DMS 273 (cell line): ENCODE measurements at regions not wholly inside any gene's neighbourhood (a gene's known extent, or its start where the extent isn't known, plus 50 kb on each side); places are given as distances from the start of the nearest gene placed in this dataset.
A peak's percentile ranks its signal among the peaks of the same experiment; 100 is the strongest.

ENCODE experiments used
- DNase-seq: peaks from one replicate; lab custom pipeline; 2025; ENCODE audit not compliant: unreplicated experiment; lab: John Stamatoyannopoulos, UW

DNA sequence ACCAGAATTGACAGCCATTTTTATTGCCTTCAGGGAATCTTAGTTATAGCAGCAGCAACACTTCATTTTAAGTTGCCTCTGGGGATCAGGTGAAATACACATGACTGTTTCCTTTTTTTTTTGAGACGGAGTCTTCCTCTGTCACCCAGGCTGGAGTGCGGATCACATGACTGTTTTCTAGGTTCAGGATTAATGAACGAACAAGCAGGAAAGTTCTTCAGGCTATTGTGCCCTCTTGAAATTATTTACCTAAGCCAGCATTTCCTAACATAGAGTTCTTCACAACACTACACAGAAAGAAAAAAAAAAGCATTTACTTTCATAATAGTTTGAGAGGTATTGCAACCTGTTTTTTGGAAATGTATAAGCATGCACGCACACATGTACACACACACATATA lies 2032.8 kb downstream of the PCDH7 start:
- DNase-seq: no peak

- no peak for DNase-seq
Measured at GRCh38 chr4:32768664-32769389, 2048.7 kb downstream of the PCDH7 start.

DNA sequence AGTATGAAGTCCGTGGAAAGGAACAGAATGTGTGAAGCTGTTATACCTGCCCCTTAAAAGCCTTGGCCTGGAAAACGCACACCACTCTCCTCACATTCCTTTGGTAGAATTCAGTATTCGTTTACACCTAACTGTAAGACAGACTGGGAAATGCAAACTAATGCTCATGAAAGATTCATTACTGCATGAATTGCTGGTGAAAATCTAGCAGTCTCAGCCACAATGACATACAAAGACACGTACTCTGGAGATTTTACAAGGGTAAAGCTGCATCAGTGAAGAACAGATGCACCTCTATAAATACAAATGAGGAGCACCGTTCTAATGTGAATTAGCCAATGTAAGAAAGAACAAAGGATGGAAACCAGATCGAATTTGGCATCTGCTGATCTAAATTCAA lies 2051.3 kb downstream of the PCDH7 start:
- DNase-seq: no peak

- peak; percentile 23 for DNase-seq
Measured at GRCh38 chr4:32775049-32775448, 2054.9 kb downstream of the PCDH7 start.

DNA sequence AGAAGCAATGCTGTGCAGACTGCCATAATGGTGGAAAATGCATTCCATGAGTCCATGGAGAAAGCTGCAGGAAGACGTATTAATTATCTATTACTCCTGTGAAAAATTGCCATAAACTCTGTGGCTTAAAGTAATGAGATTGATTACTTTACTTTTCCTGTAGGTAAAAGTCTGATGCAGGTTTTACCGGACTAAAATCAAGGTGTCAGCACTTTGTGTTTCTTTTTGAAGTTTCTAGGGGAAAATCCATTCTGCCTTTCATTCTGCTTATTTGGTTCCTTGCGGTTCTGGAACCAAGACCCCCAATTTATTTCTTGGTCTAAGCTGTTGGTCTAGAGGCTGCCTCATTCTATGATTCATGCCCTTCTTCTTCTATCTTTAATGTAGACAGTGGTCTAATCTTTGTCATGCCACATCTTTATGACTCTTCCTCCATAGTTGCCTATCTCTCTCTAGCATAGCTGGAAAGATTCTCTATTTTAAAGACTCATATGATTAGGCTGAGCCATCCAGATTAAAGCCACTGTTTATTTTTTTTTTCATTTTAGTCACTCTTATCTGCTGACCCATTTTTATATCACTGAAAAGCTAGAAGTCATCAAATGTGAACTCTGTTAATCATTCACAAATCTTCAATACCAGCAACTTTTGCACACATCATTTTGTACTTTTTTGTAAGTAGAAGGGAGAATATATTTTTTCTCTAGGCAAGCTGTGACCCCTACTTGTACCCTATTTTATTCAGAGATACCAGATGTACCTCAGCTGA lies 2056.4 kb downstream of the PCDH7 start:
- no peak for DNase-seq

- DNase-seq: no peak
Measured at GRCh38 chr4:32778025-32778424, 2057.9 kb downstream of the PCDH7 start.

DNA sequence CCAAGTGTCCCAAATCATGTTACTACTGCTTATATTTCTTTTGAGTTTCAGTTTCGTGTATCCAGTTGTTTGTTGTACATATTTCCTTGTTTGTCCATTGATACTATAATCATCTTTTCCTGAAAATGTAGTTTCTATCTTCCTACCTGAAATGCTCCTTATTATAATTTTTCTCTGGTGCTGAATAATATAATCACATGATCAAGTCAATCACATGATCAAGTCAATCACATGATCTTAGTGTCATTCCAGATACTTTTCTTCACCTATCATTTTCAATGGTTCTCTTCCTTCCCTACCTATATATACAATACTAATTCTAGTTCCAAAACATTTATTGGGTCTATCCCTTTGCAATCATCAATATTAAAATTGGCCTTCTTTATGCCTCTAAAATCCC lies 2058.8 kb downstream of the PCDH7 start:
- no peak for DNase-seq

GRCh38 chr4:32789026-32789608 lies 2068.9 kb downstream of the PCDH7 start:
- DNase-seq: no peak

- no peak for DNase-seq
Measured at GRCh38 chr4:32790803-32791202, 2070.6 kb downstream of the PCDH7 start.

DNA sequence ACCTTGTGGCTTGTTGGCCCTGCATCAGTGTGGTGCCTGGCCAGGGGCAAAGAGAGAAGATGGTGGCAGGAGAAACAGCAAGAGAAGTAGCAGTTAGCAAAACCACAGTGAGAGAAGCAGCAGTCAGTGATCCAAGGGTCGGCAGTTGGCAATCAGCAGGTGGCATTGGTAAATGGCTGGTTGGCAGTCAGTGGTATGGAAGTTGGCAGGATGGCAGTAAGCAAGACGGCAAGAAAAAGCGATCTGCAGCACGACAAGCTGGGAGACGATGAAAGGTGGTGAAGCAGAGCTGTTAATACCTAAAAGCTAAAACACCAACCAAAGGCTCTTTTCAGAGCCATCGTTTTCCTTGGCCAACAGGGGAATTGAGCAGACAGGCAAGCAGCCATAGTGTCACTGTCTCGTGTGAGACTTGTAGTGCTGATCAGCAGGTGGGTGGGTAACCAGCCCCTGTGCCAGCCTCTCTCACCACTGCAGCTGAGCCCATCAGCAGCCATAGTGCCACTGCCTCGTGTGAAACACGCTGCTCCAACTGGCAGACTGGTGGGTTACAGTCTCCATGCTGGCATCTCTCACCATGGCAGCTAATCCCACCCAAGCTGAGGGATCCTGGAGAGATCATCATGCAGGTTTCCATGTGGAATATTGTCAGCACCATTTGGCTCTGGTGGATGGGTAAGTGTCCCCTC lies 2078.4 kb downstream of the PCDH7 start:
- peak; percentile 15 for DNase-seq

GRCh38 chr4:32824336-32824735 lies 2104.2 kb downstream of the PCDH7 start:
- DNase-seq: no peak

DNA sequence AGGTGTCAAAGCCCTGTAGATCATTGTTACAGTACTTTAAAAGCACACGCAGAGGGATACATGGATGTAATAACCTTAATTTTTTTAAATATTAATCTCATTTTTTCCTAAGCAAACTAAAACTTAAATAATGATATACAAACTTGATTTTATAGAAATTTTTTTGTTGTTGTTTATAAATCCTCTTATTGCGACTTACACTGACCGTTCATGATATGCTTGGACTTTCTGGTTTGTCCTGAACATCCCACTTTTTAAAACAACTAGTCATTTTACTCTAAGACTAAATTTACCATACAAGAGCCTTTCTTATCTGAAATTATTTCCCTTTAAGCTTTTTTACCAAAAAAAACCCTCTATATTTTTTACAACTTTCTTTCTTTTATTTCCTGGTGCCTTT lies 2106.0 kb downstream of the PCDH7 start:
- DNase-seq: peak; percentile 20

DNA sequence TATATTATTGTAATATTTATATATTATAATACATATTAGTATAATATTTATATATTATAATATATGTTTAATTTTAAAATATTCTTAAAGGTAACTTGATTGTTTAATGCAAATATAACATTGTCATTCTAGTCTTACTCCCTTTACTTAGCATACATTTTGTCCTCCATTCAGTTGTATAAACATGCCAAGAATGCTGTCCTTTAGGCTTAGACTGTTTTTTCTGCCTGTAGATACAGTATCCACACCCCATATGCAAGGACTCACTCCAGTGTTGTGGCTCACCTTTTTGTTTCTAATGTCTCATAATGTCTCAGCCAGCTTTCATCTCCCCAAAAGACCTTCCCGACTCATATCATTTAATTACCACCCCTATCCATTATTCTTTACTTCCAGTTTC lies 2110.0 kb downstream of the PCDH7 start:
- DNase-seq: no peak

GRCh38 chr4:32831104-32831503 lies 2110.9 kb downstream of the PCDH7 start:
- DNase-seq: no peak

GRCh38 chr4:32840461-32841189 lies 2120.5 kb downstream of the PCDH7 start:
- DNase-seq: no peak

- DNase-seq: no peak
Measured at GRCh38 chr4:32841217-32841616, 2121.0 kb downstream of the PCDH7 start.

DNA sequence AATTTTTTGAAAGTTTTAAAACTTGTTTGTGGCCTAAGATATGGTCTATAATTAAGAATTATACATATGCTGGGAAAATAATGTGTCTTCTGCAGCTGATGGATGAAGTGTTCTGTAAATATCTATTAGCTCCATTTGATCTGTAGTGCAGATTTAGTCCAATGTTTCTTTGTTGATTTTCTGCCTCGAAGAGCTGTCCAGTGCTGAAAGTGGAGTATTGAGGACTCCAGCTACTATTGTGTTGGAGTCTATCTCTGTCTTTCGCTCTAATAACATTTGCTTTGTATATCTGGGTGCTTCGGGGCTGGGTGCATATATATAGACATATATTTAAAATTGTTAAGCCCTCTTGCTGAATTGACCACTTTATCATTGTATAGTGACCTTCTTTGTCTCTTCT lies 2127.3 kb downstream of the PCDH7 start:
- no peak for DNase-seq

DNA sequence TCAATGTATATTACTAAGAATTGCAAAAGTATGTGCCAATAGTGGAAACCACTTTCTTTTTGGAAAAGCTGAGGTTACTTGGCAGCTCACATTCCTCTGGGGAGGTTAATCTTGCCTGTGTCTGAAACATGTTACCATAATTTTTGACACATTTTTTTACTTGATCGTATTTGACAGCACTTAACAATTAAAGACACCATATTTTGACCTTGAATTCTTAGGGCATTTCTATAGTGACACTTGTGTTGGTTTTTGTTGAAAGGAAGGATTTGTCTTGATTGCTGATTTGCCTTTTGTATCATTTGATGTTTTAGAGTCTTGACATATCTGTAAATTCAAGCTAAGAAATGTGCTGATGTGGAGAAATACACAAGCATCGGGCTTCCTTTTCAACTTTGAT lies 2135.5 kb downstream of the PCDH7 start:
- DNase-seq: no peak

- no peak for DNase-seq
Measured at GRCh38 chr4:32858361-32858760, 2138.2 kb downstream of the PCDH7 start.

- no peak for DNase-seq
Measured at GRCh38 chr4:32858971-32859370, 2138.8 kb downstream of the PCDH7 start.
